ENCODE measurements at regions not wholly inside any gene's neighbourhood (a gene's known extent, or its start where the extent isn't known, plus 50 kb on each side); places are given as distances from the start of the nearest gene placed in this dataset.

DNA sequence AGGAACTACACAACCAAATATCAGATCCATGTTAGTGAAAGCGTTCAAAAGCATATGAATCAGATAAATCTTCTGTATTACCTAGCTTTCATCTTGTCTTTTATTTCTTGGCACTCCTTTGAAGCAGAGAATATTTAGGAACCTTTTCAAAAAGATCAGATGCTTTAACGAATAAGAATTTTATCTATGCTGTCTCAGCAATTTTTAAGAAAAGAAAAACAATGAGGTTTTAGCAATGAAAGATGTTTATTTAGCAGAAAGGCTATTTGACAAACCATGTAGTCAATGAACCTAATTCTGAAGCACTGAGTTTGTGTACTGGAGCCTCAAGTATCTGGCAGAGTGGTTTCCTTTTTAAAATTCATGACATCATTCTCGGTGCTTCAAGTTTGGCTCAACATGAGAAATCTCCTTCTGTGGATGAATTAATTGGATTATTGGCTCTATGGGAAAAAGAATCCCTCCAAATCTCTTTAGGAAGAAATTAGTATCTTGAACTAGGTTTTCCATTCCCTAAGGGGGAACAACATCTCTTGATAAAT lies 534.7 kb downstream of the CAAP1 start (continued):
- TF ChIP-seq, protein P1, sequence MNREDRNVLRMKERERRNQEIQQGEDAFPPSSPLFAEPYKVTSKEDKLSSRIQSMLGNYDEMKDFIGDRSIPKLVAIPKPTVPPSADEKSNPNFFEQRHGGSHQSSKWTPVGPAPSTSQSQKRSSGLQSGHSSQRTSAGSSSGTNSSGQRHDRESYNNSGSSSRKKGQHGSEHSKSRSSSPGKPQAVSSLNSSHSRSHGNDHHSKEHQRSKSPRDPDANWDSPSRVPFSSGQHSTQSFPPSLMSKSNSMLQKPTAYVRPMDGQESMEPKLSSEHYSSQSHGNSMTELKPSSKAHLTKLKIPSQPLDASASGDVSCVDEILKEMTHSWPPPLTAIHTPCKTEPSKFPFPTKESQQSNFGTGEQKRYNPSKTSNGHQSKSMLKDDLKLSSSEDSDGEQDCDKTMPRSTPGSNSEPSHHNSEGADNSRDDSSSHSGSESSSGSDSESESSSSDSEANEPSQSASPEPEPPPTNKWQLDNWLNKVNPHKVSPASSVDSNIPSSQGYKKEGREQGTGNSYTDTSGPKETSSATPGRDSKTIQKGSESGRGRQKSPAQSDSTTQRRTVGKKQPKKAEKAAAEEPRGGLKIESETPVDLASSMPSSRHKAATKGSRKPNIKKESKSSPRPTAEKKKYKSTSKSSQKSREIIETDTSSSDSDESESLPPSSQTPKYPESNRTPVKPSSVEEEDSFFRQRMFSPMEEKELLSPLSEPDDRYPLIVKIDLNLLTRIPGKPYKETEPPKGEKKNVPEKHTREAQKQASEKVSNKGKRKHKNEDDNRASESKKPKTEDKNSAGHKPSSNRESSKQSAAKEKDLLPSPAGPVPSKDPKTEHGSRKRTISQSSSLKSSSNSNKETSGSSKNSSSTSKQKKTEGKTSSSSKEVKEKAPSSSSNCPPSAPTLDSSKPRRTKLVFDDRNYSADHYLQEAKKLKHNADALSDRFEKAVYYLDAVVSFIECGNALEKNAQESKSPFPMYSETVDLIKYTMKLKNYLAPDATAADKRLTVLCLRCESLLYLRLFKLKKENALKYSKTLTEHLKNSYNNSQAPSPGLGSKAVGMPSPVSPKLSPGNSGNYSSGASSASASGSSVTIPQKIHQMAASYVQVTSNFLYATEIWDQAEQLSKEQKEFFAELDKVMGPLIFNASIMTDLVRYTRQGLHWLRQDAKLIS (CRISPR knock-in tag; IDR thresholded peaks at IDR 0.05; ENCODE audit: borderline replicate concordance), result no peak
- TF ChIP-seq IRF2 (CRISPR knock-in tag; IDR thresholded peaks at IDR 0.05; ENCODE audit: borderline replicate concordance, low read depth), result no peak

DNA sequence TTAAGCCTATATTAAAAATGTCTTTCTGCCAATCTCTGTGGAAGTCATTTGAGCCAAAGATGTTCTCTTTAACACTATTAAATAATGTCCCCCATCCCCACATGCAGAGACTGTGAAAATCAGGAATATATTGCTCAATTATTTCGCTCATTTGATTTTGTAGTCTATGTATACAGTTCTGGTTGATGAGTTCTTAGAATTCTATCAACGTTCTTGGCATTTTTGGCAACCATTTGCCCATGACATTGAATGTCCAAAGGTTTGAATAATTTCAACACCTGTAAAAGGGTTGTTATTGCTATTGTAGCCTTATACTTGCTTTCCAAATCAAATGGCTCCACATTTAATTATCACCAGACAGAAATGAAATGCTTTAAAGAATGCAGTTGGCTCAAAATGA lies 536.1 kb downstream of the CAAP1 start:
- ChIA-PET CTCF (no interaction called here), POLR2A (no interaction called here)
- no peaks in the 10 kb centered on the region for H3K27me3 Mint-ChIP-seq (ENCODE audit: low read depth)
- DNase-seq (ENCODE audit: low spot score), result no peak
- H3K27ac Mint-ChIP-seq, result no peak overlapping the region
- TF ChIP-seq TEAD4 (CRISPR knock-in tag; IDR thresholded peaks at IDR 0.05) (no peak), ATF1 (CRISPR knock-in tag; IDR thresholded peaks at IDR 0.05) (no peak), SMAD3 (CRISPR knock-in tag; IDR thresholded peaks at IDR 0.05; ENCODE audit: borderline replicate concordance) (no peak), RORB (CRISPR knock-in tag; IDR thresholded peaks at IDR 0.05) (no peak), ETV6 (CRISPR knock-in tag; IDR thresholded peaks at IDR 0.05) (no peak), GABPB1 (CRISPR knock-in tag; IDR thresholded peaks at IDR 0.05) (no peak)
- TF ChIP-seq, protein P2, sequence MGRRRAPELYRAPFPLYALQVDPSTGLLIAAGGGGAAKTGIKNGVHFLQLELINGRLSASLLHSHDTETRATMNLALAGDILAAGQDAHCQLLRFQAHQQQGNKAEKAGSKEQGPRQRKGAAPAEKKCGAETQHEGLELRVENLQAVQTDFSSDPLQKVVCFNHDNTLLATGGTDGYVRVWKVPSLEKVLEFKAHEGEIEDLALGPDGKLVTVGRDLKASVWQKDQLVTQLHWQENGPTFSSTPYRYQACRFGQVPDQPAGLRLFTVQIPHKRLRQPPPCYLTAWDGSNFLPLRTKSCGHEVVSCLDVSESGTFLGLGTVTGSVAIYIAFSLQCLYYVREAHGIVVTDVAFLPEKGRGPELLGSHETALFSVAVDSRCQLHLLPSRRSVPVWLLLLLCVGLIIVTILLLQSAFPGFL (CRISPR knock-in tag; IDR thresholded peaks at IDR 0.05; ENCODE audit: borderline replicate concordance), result no peak
- TF ChIP-seq, protein P3, sequence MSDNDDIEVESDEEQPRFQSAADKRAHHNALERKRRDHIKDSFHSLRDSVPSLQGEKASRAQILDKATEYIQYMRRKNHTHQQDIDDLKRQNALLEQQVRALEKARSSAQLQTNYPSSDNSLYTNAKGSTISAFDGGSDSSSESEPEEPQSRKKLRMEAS (CRISPR knock-in tag; IDR thresholded peaks at IDR 0.05), result no peak
- no peaks in the 10 kb centered on the region for H3K4me1 Mint-ChIP-seq
- no peak for ATAC-seq
- H3K9me3 Mint-ChIP-seq, result peaks cover 5% of the 10 kb centered on the region
- no peaks in the 10 kb centered on the region for H3K36me3 Mint-ChIP-seq
- H3K4me3 Mint-ChIP-seq, result no peak overlapping the region

DNA sequence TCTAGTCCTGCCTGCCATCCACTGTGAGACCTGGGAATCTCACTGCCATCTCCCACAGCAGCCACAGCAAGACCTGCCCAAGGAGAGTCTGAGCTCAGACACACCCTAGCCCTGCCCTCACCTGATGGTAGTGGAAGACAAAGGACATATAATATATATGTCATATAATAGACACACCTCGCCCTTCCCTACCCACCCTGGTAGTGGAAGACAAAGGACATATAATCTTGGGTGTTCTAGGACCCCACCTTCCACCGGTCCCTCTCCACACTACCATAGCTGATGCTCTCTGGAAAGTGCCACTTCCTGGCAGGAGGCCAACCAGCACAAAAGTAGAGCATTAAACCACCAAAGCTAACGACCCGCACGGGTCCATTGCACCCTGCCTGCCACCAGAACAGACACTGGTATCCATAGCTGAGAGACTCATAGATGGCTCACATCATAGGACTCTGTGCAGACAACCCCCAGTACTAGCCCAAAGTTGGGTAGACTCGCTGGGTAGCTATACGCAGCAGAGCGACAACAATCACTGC lies 545.6 kb downstream of the CAAP1 start:
- Mint-ChIP-seq H3K9me3 (peaks cover 42% of the 10 kb centered on the region), H3K4me3 (no peak overlapping the region), H3K36me3 (peaks cover 27% of the 10 kb centered on the region), H3K4me1 (no peaks in the 10 kb centered on the region), H3K27ac (no peak overlapping the region), H3K27me3 (ENCODE audit: low read depth) (no peaks in the 10 kb centered on the region; the same call in 1 of the 2 replicates)
- ATAC-seq (no peak), DNase-seq (ENCODE audit: low spot score) (no peak)
- POLR2A ChIA-PET, result no interaction called here
- CTCF ChIA-PET, result no interaction called here
- no peak for TF ChIP-seq MYBL2 (CRISPR knock-in tag; IDR thresholded peaks at IDR 0.05)
- TF ChIP-seq, protein P4, sequence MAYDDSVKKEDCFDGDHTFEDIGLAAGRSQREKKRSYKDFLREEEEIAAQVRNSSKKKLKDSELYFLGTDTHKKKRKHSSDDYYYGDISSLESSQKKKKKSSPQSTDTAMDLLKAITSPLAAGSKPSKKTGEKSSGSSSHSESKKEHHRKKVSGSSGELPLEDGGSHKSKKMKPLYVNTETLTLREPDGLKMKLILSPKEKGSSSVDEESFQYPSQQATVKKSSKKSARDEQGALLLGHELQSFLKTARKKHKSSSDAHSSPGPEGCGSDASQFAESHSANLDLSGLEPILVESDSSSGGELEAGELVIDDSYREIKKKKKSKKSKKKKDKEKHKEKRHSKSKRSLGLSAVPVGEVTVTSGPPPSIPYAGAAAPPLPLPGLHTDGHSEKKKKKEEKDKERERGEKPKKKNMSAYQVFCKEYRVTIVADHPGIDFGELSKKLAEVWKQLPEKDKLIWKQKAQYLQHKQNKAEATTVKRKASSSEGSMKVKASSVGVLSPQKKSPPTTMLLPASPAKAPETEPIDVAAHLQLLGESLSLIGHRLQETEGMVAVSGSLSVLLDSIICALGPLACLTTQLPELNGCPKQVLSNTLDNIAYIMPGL (CRISPR knock-in tag; IDR thresholded peaks at IDR 0.05), result no peak
- no peak for TF ChIP-seq NFE2L1 (CRISPR knock-in tag; IDR thresholded peaks at IDR 0.05)
- no peak for TF ChIP-seq ZNF121 (CRISPR knock-in tag; IDR thresholded peaks at IDR 0.05)
- no peak for TF ChIP-seq TCF7 (CRISPR knock-in tag; IDR thresholded peaks at IDR 0.05; ENCODE audit: low read depth)
- TF ChIP-seq RELA (CRISPR knock-in tag; IDR thresholded peaks at IDR 0.05; ENCODE audit: borderline replicate concordance), result no peak
- no peak for TF ChIP-seq E2F5 (CRISPR knock-in tag; IDR thresholded peaks at IDR 0.05)
- TF ChIP-seq, protein P5, sequence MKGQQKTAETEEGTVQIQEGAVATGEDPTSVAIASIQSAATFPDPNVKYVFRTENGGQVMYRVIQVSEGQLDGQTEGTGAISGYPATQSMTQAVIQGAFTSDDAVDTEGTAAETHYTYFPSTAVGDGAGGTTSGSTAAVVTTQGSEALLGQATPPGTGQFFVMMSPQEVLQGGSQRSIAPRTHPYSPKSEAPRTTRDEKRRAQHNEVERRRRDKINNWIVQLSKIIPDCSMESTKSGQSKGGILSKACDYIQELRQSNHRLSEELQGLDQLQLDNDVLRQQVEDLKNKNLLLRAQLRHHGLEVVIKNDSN (CRISPR knock-in tag; IDR thresholded peaks at IDR 0.05), result no peak
- no peak for TF ChIP-seq IRF1 (CRISPR knock-in tag; IDR thresholded peaks at IDR 0.05)
- TF ChIP-seq SMAD4 (CRISPR knock-in tag; IDR thresholded peaks at IDR 0.05), result no peak
- TF ChIP-seq CREM (CRISPR knock-in tag; IDR thresholded peaks at IDR 0.05), result no peak
- no peak for TF ChIP-seq JAZF1 (CRISPR knock-in tag; IDR thresholded peaks at IDR 0.05)
- no peak for TF ChIP-seq ZNF232 (CRISPR knock-in tag; IDR thresholded peaks at IDR 0.05)
- no peak for TF ChIP-seq FOXK1 (CRISPR knock-in tag; IDR thresholded peaks at IDR 0.05)
- TF ChIP-seq ERG (CRISPR knock-in tag; IDR thresholded peaks at IDR 0.05), result no peak
